GM12878 (cell line): ENCODE measurements at regions not wholly inside any gene's neighbourhood (a gene's known extent, or its start where the extent isn't known, plus 50 kb on each side); places are given as distances from the start of the nearest gene placed in this dataset.

ENCODE experiments used
- ATAC-seq: fragments of 200-7000 bp; cut with Tn5 transposase; 3 replicates; pipeline ENCODE4 v1.9.1; 2020; ENCODE audit warnings: mild to moderate bottlenecking, moderate library complexity
- BruUV-seq: library from RNA; stranded (reverse); fragments of 400-500 nt; replicated peaks from 2 replicates; lab custom pipeline; 2021; lab: Mats Ljungman, UMichigan
- CTCF ChIA-PET: fragments of 300-600 bp; sonication (Branson Sonifier 250); formaldehyde crosslinking; extraction: SDS; loops from one replicate; lab custom pipeline; 2021; ENCODE audit warnings: inconsistent platforms; lab: Yijun Ruan, JAX
- POLR2A ChIA-PET: fragments of 350-600 bp; formaldehyde crosslinking; extraction: SDS; loops from one replicate; lab custom pipeline; 2021; ENCODE audit warnings: inconsistent platforms; lab: Charles Lee
- RAD21 ChIA-PET: fragments of 300-600 bp; sonication (Branson Sonifier 250); formaldehyde crosslinking; loops from one replicate; lab custom pipeline; 2023; ENCODE audit warnings: antibody characterized with exemption; ENCODE audit not compliant: unreplicated experiment; lab: Charles Lee
- SMC1A ChIA-PET: fragments of 300-600 bp; sonication (Branson Sonifier 250); formaldehyde crosslinking; loops from one replicate; lab custom pipeline; 2023; ENCODE audit not compliant: unreplicated experiment, uncharacterized antibody; lab: Charles Lee
- DNase-seq: peaks from one replicate; pipeline ENCODE4 v3.0.0-alpha.2; 2011; ENCODE audit warnings: low read depth, low spot score
- FAIRE-seq: peaks from 3 replicates; lab custom pipeline; 2011; peaks lifted over from hg19 to GRCh38; lab: Jason Lieb, UNC
- H2AFZ ChIP-seq: 2 replicates; pipeline ENCODE4 v1.6.0; 2011; ENCODE audit warnings: low read depth, low read length, control low read depth; ENCODE audit not compliant: control insufficient read depth
- H3K27ac ChIP-seq: 2 replicates; pipeline ENCODE4 v1.5.1; 2011; ENCODE audit warnings: control low read depth; ENCODE audit not compliant: control insufficient read depth, insufficient read depth
- H3K27me3 ChIP-seq, 2 experiments: replicated peaks in 1 of 2; 2 replicates each; pipeline versions ENCODE4 v1.6.0 to v1.6.1; 2011; ENCODE audit warnings: low read length in 1 of 2; ENCODE audit not compliant: control insufficient read depth in 2 of 2, insufficient read depth in 2 of 2
- H3K36me3 ChIP-seq, 2 experiments: 2 replicates each; pipeline ENCODE4 v1.5.1; 2011; ENCODE audit warnings: low read length in 1 of 2; ENCODE audit not compliant: control insufficient read depth in 2 of 2, insufficient read depth in 2 of 2
- H3K4me1 ChIP-seq: 2 replicates; pipeline ENCODE4 v1.6.1; 2011; ENCODE audit warnings: mild to moderate bottlenecking, low read length, moderate library complexity, mixed read lengths; ENCODE audit not compliant: control insufficient read depth, insufficient read depth
- H3K4me2 ChIP-seq: 2 replicates; pipeline ENCODE4 v1.6.0; 2011; ENCODE audit warnings: control low read depth; ENCODE audit not compliant: control insufficient read depth, insufficient read depth
- H3K4me3 ChIP-seq: fragments of 200-600 bp; sonication (generic); 2 replicates; pipeline ENCODE4 v1.5.1; 2016
- H3K79me2 ChIP-seq: 2 replicates; pipeline ENCODE4 v1.6.0; 2011; ENCODE audit warnings: low read length; ENCODE audit not compliant: control insufficient read depth, insufficient read depth
- H3K9ac ChIP-seq: 2 replicates; pipeline ENCODE4 v1.8.0; 2011; ENCODE audit warnings: low read length, control low read depth, mixed read lengths; ENCODE audit not compliant: control insufficient read depth, insufficient read depth
- H3K9me3 ChIP-seq: replicated peaks from 3 replicates; pipeline ENCODE4 v1.5.1; 2011; ENCODE audit warnings: mild to moderate bottlenecking, low read length; ENCODE audit not compliant: control insufficient read depth, insufficient read depth
- H4K20me1 ChIP-seq: 2 replicates; pipeline ENCODE4 v1.6.0; 2011; ENCODE audit not compliant: control insufficient read depth, insufficient read depth
- BCL3 ChIP-seq: IDR thresholded peaks from 2 replicates; pipeline ENCODE4 v1.6.1; 2011; ENCODE audit warnings: borderline replicate concordance, low read depth, mild to moderate bottlenecking, moderate library complexity, low read length; ENCODE audit not compliant: insufficient read depth, poor library complexity, severe bottlenecking
- CBFB ChIP-seq: IDR thresholded peaks from 2 replicates; pipeline ENCODE4 v1.6.1; 2016; ENCODE audit warnings: antibody characterized with exemption, low read depth
- CUX1 ChIP-seq: IDR thresholded peaks from 2 replicates; pipeline ENCODE4 v1.6.1; 2012; ENCODE audit warnings: improper control_type of control experiment, low read depth, low read length; ENCODE audit not compliant: insufficient replicate concordance
- E2F4 ChIP-seq: IDR thresholded peaks from 2 replicates; pipeline ENCODE4 v1.6.1; 2012; ENCODE audit warnings: low read depth, low read length, improper control_type of control experiment
- IRF5 ChIP-seq: fragments of 450-650 bp; IDR thresholded peaks from 2 replicates; pipeline ENCODE4 v1.6.1; 2017; ENCODE audit warnings: borderline replicate concordance
- MYB ChIP-seq: fragments of 150-350 bp; IDR thresholded peaks from 2 replicates; pipeline ENCODE4 v1.6.1; 2014; ENCODE audit warnings: mild to moderate bottlenecking, low read depth, low read length, borderline replicate concordance
- RELB ChIP-seq: fragments of 450-650 bp; IDR thresholded peaks from 2 replicates; pipeline ENCODE4 v1.6.1; 2017; ENCODE audit warnings: low read depth, mild to moderate bottlenecking, moderate library complexity
- RFX5 ChIP-seq: IDR thresholded peaks from 2 replicates; pipeline ENCODE4 v1.6.1; 2011; ENCODE audit warnings: low read depth, low read length, improper control_type of control experiment
- STAT3 ChIP-seq: IDR thresholded peaks from 2 replicates; pipeline ENCODE4 v1.6.1; 2011; ENCODE audit warnings: low read depth, low read length, improper control_type of control experiment
- TARDBP ChIP-seq: IDR thresholded peaks from 2 replicates; pipeline ENCODE4 v1.6.1; 2016; ENCODE audit warnings: borderline replicate concordance
- WGBS: methylation state at CpG from one replicate; pipeline ENCODE4 v1.1.6; 2016; ENCODE audit warnings: low lambda C conversion rate; ENCODE audit not compliant: insufficient replicate concordance, insufficient coverage; ENCODE audit errors: missing lambda C conversion rate; 5-methylcytosine and 5-hydroxymethylcytosine counted together
- in situ Hi-C: fragments of 300-500 bp; cut with MboI; formaldehyde crosslinking; loops from 9 replicates; pipeline ENCODE4 v1.14.3; 2018; ENCODE audit warnings: mixed read lengths
- intact Hi-C: fragments of 100-400 bp; cut with micrococcal nuclease; formaldehyde crosslinking; loops from one replicate; pipeline ENCODE4 v1.14.2; 2022; ENCODE audit not compliant: unreplicated experiment

GRCh38 chr2:122168799-122169198, 413.3 kb downstream of the TSN start (continued):
- TF ChIP-seq STAT3 (no peak), TARDBP (no peak)
- TF ChIP-seq, all 136 proteins: peak for 0

- ChIA-PET CTCF (no interaction called here), SMC1A (interaction anchor here (0.6 kb wide), 1 partner anchor 819 kb away, joined by 3 read pairs; no protein-coding TSS in a partner anchor), POLR2A (no interaction called here), RAD21 (no interaction called here)
- intact Hi-C loops = no loop called here
- Histone ChIP-seq H3K9me3 (no peaks in the 10 kb centered on the region), H3K36me3 (no peaks in the 10 kb centered on the region), H3K4me2 (no peak overlapping the region), H4K20me1 (no peaks in the 10 kb centered on the region), H3K4me3 (no peak overlapping the region), H3K9ac (no peak overlapping the region), H3K4me1 (no peaks in the 10 kb centered on the region), H2AFZ (no peak overlapping the region), H3K27me3 (no peaks in the 10 kb centered on the region), H3K27ac (no peak overlapping the region), H3K79me2 (no peaks in the 10 kb centered on the region)
- no TSS peak for BruUV-seq
- DNase-seq = no peak
- WGBS = 2% methylated on average over 2 of the region's 2 CpGs
- ATAC-seq = no peak
- no peak for FAIRE-seq
- in situ Hi-C loops = no loop called here
- TF ChIP-seq BCL3 (no peak), CUX1 (no peak), CBFB (no peak), IRF5 (no peak), RELB (no peak), MYB (no peak), RFX5 (no peak), E2F4 (no peak)
These were observed 417.4 kb downstream of the TSN start for GRCh38 chr2:122172812-122173211.
